ENCODE measurements at regions not wholly inside any gene's neighbourhood (a gene's known extent, or its start where the extent isn't known, plus 50 kb on each side); places are given as distances from the start of the nearest gene placed in this dataset.

GRCh38 chr21:17071093-17071492 lies 441.8 kb upstream of the CXADR start:
- TF ChIP-seq POLR2A (IDR thresholded peaks at IDR 0.05) (no peak), CTCF (IDR thresholded peaks at IDR 0.05) (no peak)
